K562 (cell line): ENCODE measurements at regions not wholly inside any gene's neighbourhood (a gene's known extent, or its start where the extent isn't known, plus 50 kb on each side); places are given as distances from the start of the nearest gene placed in this dataset.
A peak's percentile ranks its signal among the peaks of the same experiment; 100 is the strongest.

Experiments
- CBX5 ChIP-seq: IDR thresholded peaks from 2 replicates; pipeline ENCODE4 v1.6.1; 2014; ENCODE audit warnings: low read depth, borderline replicate concordance
- CREM ChIP-seq: IDR thresholded peaks from 2 replicates; pipeline ENCODE4 v1.6.1; 2014; ENCODE audit warnings: antibody characterized with exemption, low read depth
- FOXP4 ChIP-seq: sonication (generic); formaldehyde crosslinking; IDR thresholded peaks from 2 replicates; pipeline ENCODE4 v1.8.0; 2022; ENCODE audit warnings: mild to moderate bottlenecking, missing genetic modification reagents, borderline replicate concordance
- KLF1 ChIP-seq: fragments of 450-650 bp; IDR thresholded peaks from 2 replicates; pipeline ENCODE4 v1.6.1; 2016; ENCODE audit warnings: missing genetic modification characterization, missing compliant biosample characterization
- MED1 ChIP-seq: sonication (generic); formaldehyde crosslinking; IDR thresholded peaks from 2 replicates; pipeline ENCODE4 v1.8.1; 2023; ENCODE audit warnings: missing genetic modification reagents, borderline replicate concordance
- NCOA4 ChIP-seq: fragments of 450-650 bp; IDR thresholded peaks from 2 replicates; pipeline ENCODE4 v1.6.1; 2018; ENCODE audit warnings: mild to moderate bottlenecking; ENCODE audit not compliant: partially characterized antibody
- NCOA6 ChIP-seq: fragments of 450-650 bp; IDR thresholded peaks from 2 replicates; pipeline ENCODE4 v1.6.1; 2017; ENCODE audit warnings: mild to moderate bottlenecking
- OTX1 ChIP-seq: fragments of 450-650 bp; formaldehyde crosslinking; IDR thresholded peaks from 2 replicates; pipeline ENCODE4 v1.4.0; 2022; ENCODE audit warnings: mild to moderate bottlenecking
- PHF8 ChIP-seq: fragments of 200-600 bp; sonication (generic); IDR thresholded peaks from 2 replicates; pipeline ENCODE4 v1.6.1; 2012; ENCODE audit warnings: mixed run types, mild to moderate bottlenecking, inconsistent platforms, low read length, moderate library complexity, borderline replicate concordance
- SFPQ ChIP-seq: fragments of 200-400 bp; formaldehyde crosslinking; IDR thresholded peaks from 2 replicates; pipeline ENCODE4 v1.6.1; 2017; ENCODE audit warnings: mild to moderate bottlenecking, low read depth, low read length, moderate library complexity
- SRSF7 ChIP-seq: fragments of 200-400 bp; formaldehyde crosslinking; optimal IDR thresholded peaks from 2 replicates; pipeline ENCODE3; 2017; ENCODE audit warnings: mild to moderate bottlenecking, low read depth, low read length
- TRIM24 ChIP-seq, 2 experiments: fragments of 450-650 bp; IDR thresholded peaks; 2 replicates each; pipeline ENCODE4 v1.6.1; 2016
- ZBTB11 ChIP-seq, 3 experiments: fragments of 200-800 bp in 1 of 3; fragments of 250-450 bp in 1 of 3; fragments of 450-650 bp in 1 of 3; sonication (Bioruptor Pico) in 1 of 3; sonication (Bioruptor generic) in 1 of 3; formaldehyde crosslinking in 1 of 3; IDR thresholded peaks; 2 replicates each; pipeline versions ENCODE4 v1.6.1 to v1.8.0; 2016 to 2022; ENCODE audit warnings: mild to moderate bottlenecking in 2 of 3, missing genetic modification characterization in 2 of 3, missing compliant biosample characterization in 1 of 3, moderate library complexity in 1 of 3
- ZBTB5 ChIP-seq: fragments of 450-650 bp; IDR thresholded peaks from 2 replicates; pipeline ENCODE4 v1.6.1; 2017; ENCODE audit warnings: antibody characterized with exemption
- ZNF280B ChIP-seq: fragments of 250-450 bp; sonication (Bioruptor Pico); IDR thresholded peaks from 2 replicates; pipeline ENCODE4 v1.5.1; 2021; ENCODE audit warnings: mild to moderate bottlenecking
- ZSCAN32 ChIP-seq: fragments of 450-650 bp; formaldehyde crosslinking; IDR thresholded peaks from 2 replicates; pipeline ENCODE4 v1.4.0; 2020; ENCODE audit warnings: mild to moderate bottlenecking, moderate library complexity

- no peak for TF ChIP-seq SFPQ
- TF ChIP-seq CBX5 = no peak
- TF ChIP-seq PHF8 = no peak
- TF ChIP-seq ZNF280B (CRISPR knock-in tag) = no peak
- no peak for TF ChIP-seq ZSCAN32 (CRISPR knock-in tag)
- TF ChIP-seq CREM = peak; percentile 47; the same call in 1 of the 2 replicates
- no peak for TF ChIP-seq OTX1 (CRISPR knock-in tag)
- TF ChIP-seq KLF1 (tag) = no peak
- no peak for TF ChIP-seq ZBTB5
- TF ChIP-seq MED1 (CRISPR knock-in tag) = no peak
- TF ChIP-seq SRSF7 = no peak
- no peak for TF ChIP-seq NCOA4
- no peak for TF ChIP-seq NCOA6
- TF ChIP-seq ZBTB11 (CRISPR knock-in tag; IDR thresholded peaks at IDR 0.05) = no peak
- TF ChIP-seq FOXP4 (CRISPR knock-in tag) = no peak
- 0 out of 4 replicates have a peak, but pooled peaks of 1 of the 2 experiments have one; percentile 35 for TF ChIP-seq TRIM24 (IDR thresholded peaks at IDR 0.05)
Measured at GRCh38 chr15:87619161-87619960, 637.2 kb downstream of the NTRK3 start (continued).
